HG02981 (cell line): ENCODE measurements at regions not wholly inside any gene's neighbourhood (a gene's known extent, or its start where the extent isn't known, plus 50 kb on each side); places are given as distances from the start of the nearest gene placed in this dataset.
A peak's percentile ranks its signal among the peaks of the same experiment; 100 is the strongest.

Source experiments
- ATAC-seq: cut with Tn5 transposase; IDR thresholded peaks from one replicate; pipeline ENCODE4 v1.9.1; 2021; ENCODE audit warnings: mild to moderate bottlenecking, moderate library complexity; ENCODE audit not compliant: unreplicated experiment

DNA sequence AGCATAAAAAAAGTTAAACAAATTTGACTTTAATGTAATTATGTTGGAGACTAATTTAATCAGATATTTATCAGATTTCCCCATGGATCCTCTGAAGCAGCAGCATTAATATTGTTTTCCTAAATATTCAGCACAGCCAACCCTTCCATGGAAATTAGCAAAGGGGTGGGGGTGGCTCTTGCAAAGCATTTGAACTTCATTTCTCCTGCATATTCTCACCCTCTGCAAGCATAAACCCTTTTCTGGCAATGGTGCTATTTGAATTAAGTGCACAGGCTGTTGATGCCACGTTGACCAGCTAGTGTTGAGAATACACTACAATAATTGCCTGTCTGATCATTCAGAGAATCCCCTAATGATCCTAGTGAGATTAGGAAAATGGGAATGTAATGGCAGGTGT is 488.1 kb upstream of the KLF12 start:
- ATAC-seq = no peak

- no peak for ATAC-seq
These were observed 486.5 kb upstream of the KLF12 start for GRCh38 chr13:74620711-74621110.

- no peak for ATAC-seq
These were observed 486.1 kb upstream of the KLF12 start for GRCh38 chr13:74620308-74620707.

DNA sequence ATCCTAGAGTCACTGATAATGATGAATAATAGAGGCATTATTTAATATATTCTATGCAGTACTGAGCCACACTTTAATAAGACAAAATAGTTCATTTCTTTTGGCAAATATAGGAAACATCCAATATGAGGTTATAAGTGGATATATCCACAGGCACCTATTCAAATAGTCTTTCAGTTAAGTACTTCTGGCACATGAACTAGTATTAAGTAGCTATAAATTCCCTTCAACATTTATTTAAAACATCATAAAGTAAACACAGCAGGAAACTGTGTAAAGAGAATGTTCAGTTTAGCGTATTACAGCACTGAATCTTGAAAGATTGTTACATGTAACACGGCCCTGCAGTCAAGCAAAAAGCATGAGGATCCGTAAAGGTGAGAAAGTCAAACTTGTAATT is 463.3 kb upstream of the KLF12 start:
- no peak for ATAC-seq

DNA sequence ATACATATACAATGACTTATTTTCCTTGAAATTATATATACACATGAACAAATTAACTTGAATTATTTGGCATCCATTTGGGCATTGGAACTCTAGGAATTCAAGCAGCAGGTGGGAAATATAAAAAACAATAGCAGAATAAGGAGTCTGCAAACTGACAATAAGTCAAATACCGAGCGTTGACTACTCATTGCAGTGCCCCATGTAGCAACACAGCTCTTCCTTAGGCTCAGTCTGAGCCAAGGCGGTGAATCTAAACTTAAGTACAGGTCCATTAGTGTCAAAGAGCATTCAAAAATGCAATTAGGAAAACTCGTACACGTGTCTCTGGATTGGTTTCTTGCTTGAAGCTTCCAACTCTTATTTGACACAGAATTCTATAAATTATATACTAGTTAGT is 462.5 kb upstream of the KLF12 start:
- ATAC-seq = no peak

DNA sequence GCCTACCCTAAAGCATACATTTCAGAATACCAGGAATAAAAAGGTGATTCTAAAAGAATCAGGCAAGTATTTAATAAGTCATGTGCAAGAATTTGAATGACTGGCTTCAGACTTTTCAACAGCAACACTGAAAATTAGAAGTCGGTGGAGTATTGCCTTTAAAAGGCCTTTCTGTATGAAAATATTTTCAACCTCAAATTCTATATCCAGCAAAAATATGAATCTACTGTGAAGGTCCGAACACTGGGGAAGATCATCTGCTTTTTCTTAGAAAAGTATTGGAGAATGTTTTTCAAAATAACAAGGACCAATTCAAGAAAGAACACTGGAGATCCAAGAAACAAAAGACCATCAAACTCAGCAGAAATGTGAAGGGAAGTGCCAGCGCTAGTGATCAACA is 459.5 kb upstream of the KLF12 start:
- ATAC-seq = no peak

DNA sequence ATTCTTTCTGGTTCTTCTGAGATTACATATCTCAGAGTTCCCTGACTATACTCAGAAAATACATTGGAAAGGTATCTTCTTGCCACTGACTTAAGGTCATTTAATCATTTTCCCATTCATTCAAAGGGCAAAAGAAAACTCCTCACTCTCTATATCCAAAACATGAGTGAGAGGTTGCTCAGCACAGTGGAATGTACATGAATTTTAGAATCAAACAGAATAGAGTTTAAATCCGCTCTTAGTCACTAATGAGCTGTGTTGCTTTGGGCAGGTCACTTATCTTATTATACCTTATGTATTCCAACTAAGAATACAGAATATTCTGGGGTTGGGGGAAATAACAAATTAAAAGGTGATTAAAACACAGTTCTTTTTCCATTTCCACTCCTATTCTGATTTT is 452.6 kb upstream of the KLF12 start:
- ATAC-seq = no peak

GRCh38 chr13:74576420-74576819 is 442.2 kb upstream of the KLF12 start:
- ATAC-seq = no peak

GRCh38 chr13:74575729-74576125 is 441.5 kb upstream of the KLF12 start:
- peak; percentile 64 for ATAC-seq

- ATAC-seq = peak; percentile 16
These were observed 440.9 kb upstream of the KLF12 start for GRCh38 chr13:74574964-74575728.

- no peak for ATAC-seq
These were observed 439.4 kb upstream of the KLF12 start for GRCh38 chr13:74573654-74574053.

GRCh38 chr13:74571811-74572210 is 437.6 kb upstream of the KLF12 start:
- ATAC-seq = no peak

DNA sequence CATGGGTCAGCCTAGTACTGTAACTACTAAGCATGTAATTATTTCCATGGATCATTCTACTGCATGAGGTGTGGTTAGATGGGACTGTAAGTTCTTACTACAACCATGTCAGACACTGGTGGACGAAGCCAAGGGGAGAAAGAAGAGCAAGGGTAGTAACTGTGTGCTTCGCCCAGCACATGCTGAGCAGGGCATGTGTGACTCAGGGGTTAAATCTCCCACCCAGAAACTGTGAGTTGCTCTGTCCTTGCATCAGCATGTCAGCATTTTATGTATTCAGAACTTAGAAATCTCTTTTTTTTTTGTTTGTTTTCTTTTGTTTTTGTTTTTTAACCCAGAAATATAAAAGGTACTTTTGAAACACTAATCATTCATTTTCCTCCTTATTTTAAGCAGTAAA is 436.6 kb upstream of the KLF12 start:
- no peak for ATAC-seq

GRCh38 chr13:74570046-74570445 is 435.8 kb upstream of the KLF12 start:
- ATAC-seq = no peak

DNA sequence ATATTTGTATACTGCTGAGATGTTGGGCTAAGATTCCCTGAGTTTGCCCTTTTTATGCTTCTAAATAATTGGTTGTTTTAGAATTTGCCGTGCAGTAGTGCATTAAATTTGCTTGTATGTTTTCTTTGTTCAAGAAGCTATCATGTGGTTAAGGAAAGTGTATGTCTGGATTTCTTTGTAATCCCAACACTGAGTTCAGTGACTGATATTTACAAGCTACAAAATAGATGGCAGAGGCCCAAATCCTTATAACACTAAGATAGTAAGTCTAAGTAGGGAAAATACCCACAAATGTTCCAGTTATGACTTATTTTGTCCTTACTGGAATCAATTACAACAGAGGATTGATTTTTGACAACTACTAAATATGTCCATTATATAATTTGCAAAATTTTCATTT is 435.0 kb upstream of the KLF12 start:
- no peak for ATAC-seq

- no peak for ATAC-seq
These were observed 433.3 kb upstream of the KLF12 start for GRCh38 chr13:74567485-74567884.

DNA sequence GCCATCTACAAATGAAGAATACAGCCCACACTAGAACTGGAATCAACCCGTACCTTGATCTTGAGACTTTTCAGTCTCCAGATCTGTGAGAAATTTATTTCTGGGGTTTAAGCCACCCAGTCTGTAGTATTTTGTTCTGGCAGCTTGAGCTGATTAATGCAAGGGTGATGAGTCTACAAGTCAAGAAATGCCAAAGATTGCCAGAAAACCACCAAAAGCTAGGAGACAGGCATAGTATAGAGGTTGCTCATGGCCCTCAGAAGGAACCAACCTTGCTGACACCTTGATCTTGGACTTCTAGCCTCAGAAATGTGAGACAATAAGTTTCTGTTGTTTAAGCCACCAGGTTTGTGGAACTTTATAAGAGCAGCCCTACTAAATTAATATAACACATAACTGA is 428.2 kb upstream of the KLF12 start:
- ATAC-seq = no peak

- ATAC-seq = no peak
These were observed 427.0 kb upstream of the KLF12 start for GRCh38 chr13:74561155-74561554.

- peak; percentile 86 for ATAC-seq
These were observed 426.1 kb upstream of the KLF12 start for GRCh38 chr13:74560325-74560724.

DNA sequence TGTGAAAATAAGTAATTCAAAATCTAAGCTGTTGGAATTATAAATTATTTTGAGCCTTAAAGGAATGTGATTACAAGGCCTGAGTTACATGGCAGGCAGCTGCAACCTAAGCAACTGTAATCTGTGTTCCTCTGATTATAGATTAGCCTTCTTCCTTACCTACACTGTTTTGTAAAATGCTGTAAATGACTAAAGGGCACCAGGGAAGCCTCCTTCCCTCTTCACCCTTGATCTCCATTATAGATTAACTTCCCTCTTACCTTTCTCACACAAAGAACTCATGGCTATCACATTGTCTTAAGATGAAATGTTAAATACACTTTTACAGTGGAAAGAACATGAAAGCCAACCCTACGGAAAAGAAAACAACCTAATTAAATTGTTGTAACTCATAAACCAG is 423.7 kb upstream of the KLF12 start:
- no peak for ATAC-seq

GRCh38 chr13:74555651-74556420 is 421.6 kb upstream of the KLF12 start:
- ATAC-seq = no peak

DNA sequence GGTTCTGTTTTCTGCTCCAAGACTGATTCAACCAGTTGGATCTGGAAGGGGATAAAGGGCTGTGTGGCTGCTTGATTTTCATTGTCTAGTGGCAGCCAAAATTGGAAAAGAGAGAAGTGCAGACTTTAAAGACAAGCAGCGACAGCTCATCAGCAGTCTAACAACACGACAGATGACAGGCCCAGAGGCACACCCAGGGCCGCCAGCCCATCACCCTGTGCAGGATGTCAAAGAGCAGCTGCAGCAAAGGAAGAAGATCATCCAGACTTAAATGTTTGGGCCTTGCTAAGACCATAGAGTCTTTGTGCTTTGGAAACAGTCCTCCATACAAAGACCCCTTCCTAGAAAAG is 421.0 kb upstream of the KLF12 start:
- no peak for ATAC-seq
